ENCODE measurements at regions not wholly inside any gene's neighbourhood (a gene's known extent, or its start where the extent isn't known, plus 50 kb on each side); places are given as distances from the start of the nearest gene placed in this dataset.

GRCh38 chr5:30759731-30760130, 433.8 kb upstream of the CDH6 start:
- no TSS peak for BruUV-seq (replicated peaks)
- peaks cover 1% of the 10 kb centered on the region for H3K9me3 ChIP-seq (replicated peaks; ENCODE audit: control insufficient read depth, insufficient read depth, low read length)
- H3K9me1 ChIP-seq (replicated peaks; ENCODE audit: control insufficient read depth, extremely low read depth, insufficient read depth, low read length), result no peaks in the 10 kb centered on the region
- no peaks in the 10 kb centered on the region for H3K27me3 ChIP-seq (ENCODE audit: control insufficient read depth in 2 of 2, insufficient read depth in 2 of 2, low read length in 2 of 2)
- H3K9ac ChIP-seq (replicated peaks; ENCODE audit: extremely low read depth, insufficient read depth, low read length), result no peak overlapping the region
- H3K4me2 ChIP-seq (ENCODE audit: insufficient read depth, low read length), result no peak overlapping the region
- TF ChIP-seq FOS (IDR thresholded peaks at IDR 0.05; ENCODE audit: borderline replicate concordance, insufficient read depth, low read length) (no peak), MYC (IDR thresholded peaks at IDR 0.05; ENCODE audit: low read depth, low read length) (no peak), JUN (IDR thresholded peaks at IDR 0.05; ENCODE audit: borderline replicate concordance, insufficient read depth, insufficient read length, low read depth) (no peak), POLR2A (IDR thresholded peaks at IDR 0.05; ENCODE audit: low read depth, low read length) (no peak), EZH2 (IDR thresholded peaks at IDR 0.05; ENCODE audit: borderline replicate concordance, low read depth, low read length, severe bottlenecking) (no peak), MAX (IDR thresholded peaks at IDR 0.05; ENCODE audit: insufficient read depth, insufficient read length) (no peak), GATA2 (IDR thresholded peaks at IDR 0.05; ENCODE audit: insufficient read depth, insufficient read length, low read depth, low read length) (no peak), POLR2AphosphoS5 (IDR thresholded peaks at IDR 0.05; ENCODE audit: insufficient read depth, low read depth, low read length) (no peak), CTCF (IDR thresholded peaks at IDR 0.05; ENCODE audit: extremely low read depth in 1 of 2, insufficient read depth in 1 of 2, low read depth in 1 of 2, low read length in 2 of 2) (no peak)
- dilution Hi-C loops (cut with MboI; ENCODE audit: extremely low pct_ligation_motif_present, low sequenced_read_pairs) (no loop called here), intact Hi-C loops (cut with micrococcal nuclease) (no loop called here)
- no peaks in the 10 kb centered on the region for H3K4me1 ChIP-seq (ENCODE audit: control insufficient read depth, extremely low read depth, insufficient read depth, low read length)
- no peak for DNase-seq (ENCODE audit: low read depth, low spot score)
- FAIRE-seq, result no peak
- H3K4me3 ChIP-seq (replicated peaks in 1 of 3; ENCODE audit: insufficient read depth in 1 of 3, low read depth in 1 of 3, low read length in 3 of 3), result no peak overlapping the region
- H4K20me1 ChIP-seq (replicated peaks; ENCODE audit: control insufficient read depth, extremely low read depth, insufficient read depth, low read length), result no peaks in the 10 kb centered on the region
- ChIA-PET CTCF (no interaction called here), POLR2A (no interaction called here)
- no peak overlapping the region for H3K27ac ChIP-seq (ENCODE audit: insufficient read depth, low read depth, low read length)
- no peaks in the 10 kb centered on the region for H3K79me2 ChIP-seq (ENCODE audit: control insufficient read depth, insufficient read depth, low read length)
- H2AFZ ChIP-seq (ENCODE audit: low read depth, low read length), result no peak overlapping the region
- H3K36me3 ChIP-seq (ENCODE audit: control insufficient read depth in 2 of 2, extremely low read depth in 1 of 2, insufficient read depth in 2 of 2, low read length in 2 of 2), result no peaks in the 10 kb centered on the region

All from endothelial cell of umbilical vein (primary cell).